NOMO-1 treated with dmso at 0.1 percent for 144 hours (cell line): ENCODE measurements at regions not wholly inside any gene's neighbourhood (a gene's known extent, or its start where the extent isn't known, plus 50 kb on each side); places are given as distances from the start of the nearest gene placed in this dataset.

ENCODE experiments used
- DNase-seq: peaks from one replicate; lab custom pipeline; 2025; ENCODE audit not compliant: unreplicated experiment; lab: John Stamatoyannopoulos, UW

DNA sequence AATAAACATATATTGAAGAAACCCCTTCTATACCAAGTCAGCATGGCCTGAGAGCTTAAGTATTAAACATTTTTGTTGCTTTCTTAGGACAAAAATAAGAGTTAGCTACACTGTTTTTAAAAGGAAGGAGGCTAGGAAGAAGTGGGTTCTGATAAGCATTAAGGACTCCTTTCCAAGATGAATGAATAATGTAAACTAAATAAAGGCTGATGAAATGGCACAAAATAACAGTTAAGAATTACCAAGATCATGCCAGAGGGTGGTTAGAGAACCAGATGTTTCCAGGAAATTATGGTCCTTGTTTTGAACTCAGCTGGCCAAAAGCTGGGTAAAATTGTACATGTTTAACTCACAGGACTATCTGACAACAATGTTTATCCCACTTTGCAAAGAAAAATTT, 114.1 kb upstream of the ETS2 start:
- DNase-seq: no peak

- DNase-seq: no peak
These were observed 109.2 kb upstream of the ETS2 start for GRCh38 chr21:38696579-38696978.

GRCh38 chr21:38699048-38699447, 106.7 kb upstream of the ETS2 start:
- no peak for DNase-seq

GRCh38 chr21:38702196-38702595, 103.5 kb upstream of the ETS2 start:
- DNase-seq: no peak

GRCh38 chr21:38709876-38710275, 95.9 kb upstream of the ETS2 start:
- DNase-seq: no peak

GRCh38 chr21:38712071-38712470, 93.7 kb upstream of the ETS2 start:
- DNase-seq: no peak

GRCh38 chr21:38712664-38713063, 93.1 kb upstream of the ETS2 start:
- no peak for DNase-seq

- no peak for DNase-seq
These were observed 91.5 kb upstream of the ETS2 start for GRCh38 chr21:38714039-38714817.

- DNase-seq: no peak
These were observed 90.7 kb upstream of the ETS2 start for GRCh38 chr21:38714999-38715398.

GRCh38 chr21:38716088-38716487, 89.6 kb upstream of the ETS2 start:
- DNase-seq: no peak

GRCh38 chr21:38716942-38717341, 88.8 kb upstream of the ETS2 start:
- no peak for DNase-seq

- DNase-seq: no peak
These were observed 87.2 kb upstream of the ETS2 start for GRCh38 chr21:38718481-38718880.

GRCh38 chr21:38720074-38720473, 85.7 kb upstream of the ETS2 start:
- DNase-seq: no peak

DNA sequence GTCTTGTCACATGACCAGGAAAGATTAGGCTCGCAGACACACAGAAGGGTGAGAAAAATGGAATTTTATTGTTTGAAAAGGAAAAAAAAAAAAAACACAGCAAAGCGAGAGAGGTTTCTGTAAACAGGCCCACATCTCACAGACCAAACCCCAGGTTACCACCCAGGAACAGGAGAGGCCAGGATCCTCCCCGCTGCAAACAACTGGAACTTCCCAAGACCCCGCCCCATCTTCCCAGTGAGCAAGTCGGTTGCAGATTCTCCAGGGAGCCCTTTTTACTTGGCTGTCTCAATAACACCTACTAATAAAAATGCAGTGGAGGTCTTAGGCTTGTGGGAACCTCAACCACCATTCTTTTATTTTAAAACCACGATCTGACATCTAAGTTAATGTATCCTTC, 84.7 kb upstream of the ETS2 start:
- DNase-seq: no peak

- no peak for DNase-seq
These were observed 83.8 kb upstream of the ETS2 start for GRCh38 chr21:38721958-38722357.

- DNase-seq: no peak
These were observed 80.3 kb upstream of the ETS2 start for GRCh38 chr21:38725196-38726157.

DNA sequence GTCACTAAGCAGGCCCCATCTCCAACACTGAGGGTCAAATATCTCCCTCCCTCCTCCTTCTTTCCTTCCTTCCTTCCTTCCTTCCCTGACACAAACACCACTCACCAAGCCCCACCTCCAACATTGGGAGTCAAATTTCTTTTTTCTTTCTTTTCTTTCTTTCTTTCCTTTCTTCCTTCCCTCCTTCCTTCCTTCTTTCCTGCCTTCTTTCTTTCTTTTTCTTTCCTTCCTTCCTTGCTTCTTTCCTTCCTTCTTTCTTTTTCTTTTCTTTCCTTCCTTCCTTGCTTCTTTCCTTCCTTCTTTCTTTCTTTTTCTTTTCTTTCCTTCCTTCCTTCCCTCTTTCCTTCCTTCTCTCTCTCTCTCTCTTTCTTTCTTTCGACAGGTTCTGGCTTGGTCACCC, 79.2 kb upstream of the ETS2 start:
- no peak for DNase-seq

- DNase-seq: no peak
These were observed 76.4 kb upstream of the ETS2 start for GRCh38 chr21:38729291-38729690.

- DNase-seq: no peak
These were observed 75.9 kb upstream of the ETS2 start for GRCh38 chr21:38729754-38730379.

GRCh38 chr21:38733972-38734546, 71.7 kb upstream of the ETS2 start:
- DNase-seq: peak; percentile 53

DNA sequence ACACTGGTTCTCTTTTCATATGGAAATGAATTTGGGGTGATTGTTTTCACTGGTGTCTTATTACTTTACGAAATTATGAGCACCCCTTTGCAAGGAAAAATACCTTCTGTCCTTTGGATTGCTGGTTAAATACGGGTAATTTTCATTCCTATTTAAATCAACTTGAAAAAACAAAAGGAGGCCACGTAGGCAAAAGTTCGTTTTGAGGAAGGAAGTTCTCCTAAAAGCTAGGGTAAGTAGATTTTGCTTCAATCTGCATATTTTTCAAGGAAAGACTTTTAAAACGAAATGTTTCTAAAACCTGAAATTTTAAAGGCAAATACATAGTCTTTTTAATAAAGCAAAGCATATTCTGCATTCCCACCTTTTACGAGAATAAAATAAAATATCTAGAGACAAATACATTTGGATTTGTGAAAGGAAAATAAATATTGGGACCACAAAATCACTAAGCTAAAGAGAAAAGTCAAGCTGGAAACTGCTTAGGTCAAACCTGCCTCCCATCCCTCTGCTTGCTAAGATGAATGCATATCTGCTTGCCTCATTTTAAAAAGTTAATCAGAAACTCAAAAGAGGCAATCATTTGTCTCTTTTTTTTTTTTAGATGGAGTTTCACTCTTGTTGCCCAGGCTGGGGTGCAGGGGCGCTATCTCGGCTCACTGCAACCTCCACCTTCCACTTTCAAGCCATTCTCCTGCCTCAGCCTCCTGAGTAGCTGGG, 70.9 kb upstream of the ETS2 start:
- peak; percentile 33 for DNase-seq
